ENCODE measurements at regions not wholly inside any gene's neighbourhood (a gene's known extent, or its start where the extent isn't known, plus 50 kb on each side); places are given as distances from the start of the nearest gene placed in this dataset.

DNA sequence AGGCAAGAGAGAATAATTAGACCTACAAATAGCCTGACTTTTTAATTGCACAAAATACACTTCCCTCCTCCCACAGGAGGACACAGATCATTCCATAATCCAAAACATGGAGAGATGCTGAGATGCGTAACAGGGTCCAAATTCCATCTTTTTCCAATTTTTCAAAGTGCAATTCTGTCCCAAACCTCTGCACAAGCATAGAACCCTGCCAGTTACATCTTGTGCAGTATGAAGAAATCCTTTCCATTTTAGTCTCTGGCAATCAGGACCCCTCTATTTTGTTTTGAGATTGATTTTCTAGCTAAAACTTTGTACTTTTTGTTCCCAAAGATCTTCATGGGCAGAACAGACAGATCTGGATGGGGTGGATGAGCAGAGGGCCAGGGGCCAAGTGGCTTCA, 209.2 kb downstream of the B3GLCT start:
- ChIA-PET POLR2A (ENCODE audit: partially characterized antibody) (no interaction called here), CTCF (ENCODE audit: partially characterized antibody) (interaction anchor here (0.8 to 5.7 kb wide), 6 partner anchors 9 to 173 kb away, joined by 3 to 32 read pairs (median 4); no protein-coding TSS in a partner anchor)
- no peak overlapping the region for H3K18ac ChIP-seq (ENCODE audit: extremely low read depth, low read length)
- no peak overlapping the region for H3K4ac ChIP-seq (replicated peaks; ENCODE audit: insufficient read length, low read depth, low read length)
- FAIRE-seq (no peak), DNase-seq (ENCODE audit: low read depth in 1 of 2, low spot score in 2 of 2) (no peak)
- H3K14ac ChIP-seq (ENCODE audit: insufficient read length) = no peak overlapping the region
- no peaks in the 10 kb centered on the region for H3K23me2 ChIP-seq (ENCODE audit: low read depth, low read length)
- H2BK12ac ChIP-seq (ENCODE audit: low read depth, low read length) = no peak overlapping the region
- H3K23ac ChIP-seq (ENCODE audit: insufficient read length) = no peak overlapping the region
- no peak overlapping the region for H3K27ac ChIP-seq (ENCODE audit: low read depth, low read length)
- no peak overlapping the region for H2AFZ ChIP-seq (ENCODE audit: low read length)
- no peaks in the 10 kb centered on the region for H3K4me1 ChIP-seq (replicated peaks in 1 of 4; ENCODE audit: control insufficient read depth in 3 of 4, insufficient read depth in 4 of 4, low read length in 3 of 4)
- no peak overlapping the region for H3K4me3 ChIP-seq (ENCODE audit: extremely low read depth in 1 of 4, insufficient read depth in 2 of 4, low read depth in 3 of 4, low read length in 4 of 4)
- no peak overlapping the region for H4K8ac ChIP-seq (ENCODE audit: extremely low read depth, insufficient read depth, low read length)
- no peak overlapping the region for H3K9ac ChIP-seq (replicated peaks in 1 of 4; ENCODE audit: extremely low read depth in 1 of 4, low read depth in 3 of 4, low read length in 3 of 4)
- H2BK20ac ChIP-seq (ENCODE audit: low read length) = no peak overlapping the region
- H3K56ac ChIP-seq (replicated peaks; ENCODE audit: insufficient read length, low read depth, low read length) = no peak overlapping the region
- H3K36me3 ChIP-seq (ENCODE audit: control insufficient read depth in 2 of 4, insufficient read depth in 4 of 4, low read length in 3 of 4) = no peaks in the 10 kb centered on the region
- no peak overlapping the region for H2BK120ac ChIP-seq (replicated peaks; ENCODE audit: low read depth, low read length)
- H2BK5ac ChIP-seq (ENCODE audit: low read depth, low read length) = no peak overlapping the region
- H4K91ac ChIP-seq (replicated peaks; ENCODE audit: insufficient read length, low read length) = no peak overlapping the region
- H3K27me3 ChIP-seq (replicated peaks in 1 of 4; ENCODE audit: control insufficient read depth in 3 of 4, extremely low read depth in 1 of 4, insufficient read depth in 3 of 4, low read length in 3 of 4) = no peaks in the 10 kb centered on the region
- WGBS, 2 experiments (ENCODE audit: extremely low coverage in 1 of 2, insufficient coverage in 1 of 2, insufficient read length in 1 of 2, insufficient replicate concordance in 2 of 2, low coverage in 1 of 2, low lambda C conversion rate in 2 of 2, missing lambda C conversion rate in 1 of 2) = 94% methylated on average over 1 of the region's 1 CpG; no CpG with 5 or more reads in 1 of the 2 experiments
- no peak overlapping the region for H3K4me2 ChIP-seq (ENCODE audit: insufficient read depth in 1 of 2, low read depth in 2 of 2, low read length in 2 of 2)
- no peaks in the 10 kb centered on the region for H3K79me2 ChIP-seq (ENCODE audit: control insufficient read depth in 1 of 2, insufficient read depth in 2 of 2, low read length in 2 of 2)
- no peak overlapping the region for H2AK5ac ChIP-seq (ENCODE audit: low read depth, low read length)
- H3K9me3 ChIP-seq (ENCODE audit: insufficient read depth in 2 of 2, low read depth in 1 of 2, low read length in 1 of 2) = no peaks in the 10 kb centered on the region
- H4K5ac ChIP-seq (ENCODE audit: insufficient read length, low read depth, low read length) = no peak overlapping the region
- H2BK15ac ChIP-seq (ENCODE audit: low read length) = no peak overlapping the region
- no peaks in the 10 kb centered on the region for H4K20me1 ChIP-seq (replicated peaks in 1 of 2; ENCODE audit: control insufficient read depth in 1 of 2, insufficient read depth in 2 of 2, low read length in 2 of 2)
- no peaks in the 10 kb centered on the region for H3K79me1 ChIP-seq (ENCODE audit: low read depth, low read length)
- no peak for TF ChIP-seq CHD7 (IDR thresholded peaks at IDR 0.05; ENCODE audit: insufficient replicate concordance, low read length)
